Esophagus muscularis mucosa (tissue), 4 donors: ENCODE measurements at regions not wholly inside any gene's neighbourhood (a gene's known extent, or its start where the extent isn't known, plus 50 kb on each side); places are given as distances from the start of the nearest gene placed in this dataset.
"Not testable (repeated sequence)": the region's sequence is repeated elsewhere in the genome, so short reads cannot be mapped to it uniquely, and the experiment has no call there.

ENCODE experiments used
- DNase-seq: peaks from one replicate; pipeline ENCODE4 v3.0.0-alpha.2; 2017; ENCODE audit errors: extremely low spot score
- H3K27ac ChIP-seq, 4 donors: fragments of 200-600 bp; sonication (generic); replicated peaks in 1 of 4; 1 replicate in 3 of 4; 2 replicates in 1 of 4; pipeline ENCODE4 v1.5.1; 2016 to 2019; ENCODE audit warnings: mild to moderate bottlenecking in 1 of 4
- H3K27me3 ChIP-seq, 4 donors: fragments of 200-600 bp; sonication (generic); one replicate each; pipeline versions ENCODE4 v1.5.1 to v1.6.0; 2016 to 2019
- H3K36me3 ChIP-seq, 4 donors: fragments of 200-600 bp; sonication (generic); one replicate each; pipeline ENCODE4 v1.5.1; 2016 to 2019
- H3K4me1 ChIP-seq, 4 donors: fragments of 200-600 bp; sonication (generic); one replicate each; pipeline ENCODE4 v1.5.1; 2016 to 2019
- H3K4me3 ChIP-seq, 4 donors: fragments of 200-600 bp; sonication (generic); 1 replicate in 2 of 4; 2 replicates in 2 of 4; pipeline ENCODE4 v1.5.1; 2016 to 2019; ENCODE audit warnings: mild to moderate bottlenecking in 4 of 4, moderate library complexity in 1 of 4
- H3K9me3 ChIP-seq, 4 donors: fragments of 200-600 bp; sonication (generic); 1 replicate in 3 of 4; 2 replicates in 1 of 4; pipeline ENCODE4 v1.5.1; 2016 to 2019
- EP300 ChIP-seq: sonication (generic); formaldehyde crosslinking; IDR thresholded peaks from one replicate; pipeline ENCODE4 v1.6.1; 2017; ENCODE audit warnings: antibody characterized with exemption
- POLR2A ChIP-seq: fragments of 450-650 bp; IDR thresholded peaks from one replicate; pipeline ENCODE4 v1.6.1; 2017; ENCODE audit warnings: antibody characterized with exemption, moderate library complexity, mild to moderate bottlenecking, low read depth
- POLR2AphosphoS5 ChIP-seq, 2 donors: sonication (generic); formaldehyde crosslinking; IDR thresholded peaks; one replicate each; pipeline ENCODE4 v1.6.1; 2017; ENCODE audit warnings: antibody characterized with exemption in 2 of 2
- WGBS: methylation state at CpG from one replicate; pipeline ENCODE4 v1.1.5; 2018; 5-methylcytosine and 5-hydroxymethylcytosine counted together
- intact Hi-C: fragments of 100-400 bp; cut with DNase I; formaldehyde crosslinking; loops from one replicate; pipeline ENCODE4 v1.15.1; 2023
- TF ChIP-seq, protein P1 (sequence below), 3 experiments: fragments of 200-600 bp in 2 of 3; fragments of 450-650 bp in 1 of 3; sonication (generic) in 2 of 3; IDR thresholded peaks; one replicate each; pipeline ENCODE4 v1.5.1; 2017 to 2019; ENCODE audit warnings: antibody characterized with exemption in 3 of 3, mild to moderate bottlenecking in 2 of 3, moderate library complexity in 1 of 3

- Histone ChIP-seq H3K27ac (peak overlapping the region; percentile 84 to 86 (median 86)), H3K36me3 (no peaks in the 10 kb centered on the region), H3K4me3 (no peak overlapping the region), H3K9me3 (no peaks in the 10 kb centered on the region), H3K27me3 (no peaks in the 10 kb centered on the region), H3K4me1 (peaks cover 4 to 69% (median 58%) of the 10 kb centered on the region in 4 donors)
- 69% methylated on average over 2 of the region's 2 CpGs for WGBS
- intact Hi-C loops, result loop anchor here (5.0 kb wide), 1 partner anchor 100 kb away; the partner anchor contains the start of gene RGS2
- peak; percentile 78 to 97 for TF ChIP-seq POLR2AphosphoS5 (IDR thresholded peaks at IDR 0.05)
- no peak for TF ChIP-seq POLR2A
- TF ChIP-seq, protein P1, sequence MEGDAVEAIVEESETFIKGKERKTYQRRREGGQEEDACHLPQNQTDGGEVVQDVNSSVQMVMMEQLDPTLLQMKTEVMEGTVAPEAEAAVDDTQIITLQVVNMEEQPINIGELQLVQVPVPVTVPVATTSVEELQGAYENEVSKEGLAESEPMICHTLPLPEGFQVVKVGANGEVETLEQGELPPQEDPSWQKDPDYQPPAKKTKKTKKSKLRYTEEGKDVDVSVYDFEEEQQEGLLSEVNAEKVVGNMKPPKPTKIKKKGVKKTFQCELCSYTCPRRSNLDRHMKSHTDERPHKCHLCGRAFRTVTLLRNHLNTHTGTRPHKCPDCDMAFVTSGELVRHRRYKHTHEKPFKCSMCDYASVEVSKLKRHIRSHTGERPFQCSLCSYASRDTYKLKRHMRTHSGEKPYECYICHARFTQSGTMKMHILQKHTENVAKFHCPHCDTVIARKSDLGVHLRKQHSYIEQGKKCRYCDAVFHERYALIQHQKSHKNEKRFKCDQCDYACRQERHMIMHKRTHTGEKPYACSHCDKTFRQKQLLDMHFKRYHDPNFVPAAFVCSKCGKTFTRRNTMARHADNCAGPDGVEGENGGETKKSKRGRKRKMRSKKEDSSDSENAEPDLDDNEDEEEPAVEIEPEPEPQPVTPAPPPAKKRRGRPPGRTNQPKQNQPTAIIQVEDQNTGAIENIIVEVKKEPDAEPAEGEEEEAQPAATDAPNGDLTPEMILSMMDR (IDR thresholded peaks at IDR 0.05), result no peak
- peak; percentile 98 for TF ChIP-seq EP300
- DNase-seq, result no peak
Observed at GRCh38 chr1:192907545-192908243, 98.9 kb downstream of the RGS2 start.

- 94% methylated on average over 18 of the region's 18 CpGs for WGBS
- not testable (repeated sequence) for H3K27ac ChIP-seq, H3K27me3 ChIP-seq, H3K4me3 ChIP-seq, DNase-seq, H3K36me3 ChIP-seq, H3K9me3 ChIP-seq
- intact Hi-C loops, result loop anchor here (10.0 kb wide), 1 partner anchor 103 kb away; no protein-coding TSS in a partner anchor
- H3K4me1 ChIP-seq, result peaks cover 4 to 50% (median 40%) of the 10 kb centered on the region in 4 donors
Observed at GRCh38 chr1:192911896-192912656, 103.2 kb downstream of the RGS2 start.

DNA sequence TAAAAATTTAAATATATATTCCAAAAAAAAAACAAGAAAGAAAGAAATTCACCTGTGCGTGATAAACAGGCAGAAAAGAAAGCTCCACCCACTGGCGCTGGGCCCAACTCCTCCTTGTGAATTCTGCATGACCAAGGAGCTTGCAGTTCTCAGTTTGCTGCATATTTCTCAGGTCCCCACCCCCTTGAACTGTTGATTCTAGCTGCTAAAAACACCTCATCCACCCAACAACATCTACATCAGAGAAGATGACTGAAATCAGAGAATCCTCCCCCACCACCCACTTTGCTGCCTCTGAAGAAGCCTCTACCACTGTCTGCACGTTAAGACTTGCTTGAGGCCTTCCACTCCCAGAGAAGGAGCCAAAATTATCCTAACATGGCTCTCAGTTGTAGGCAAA, 104.8 kb downstream of the RGS2 start:
- peaks cover 4 to 43% (median 33%) of the 10 kb centered on the region in 4 donors for H3K4me1 ChIP-seq
- H3K27me3 ChIP-seq, result no peaks in the 10 kb centered on the region
- intact Hi-C loops, result loop anchor here (10.0 kb wide), 1 partner anchor 101 kb away; no protein-coding TSS in a partner anchor
- 70% methylated on average over 3 of the region's 3 CpGs for WGBS
- no peaks in the 10 kb centered on the region for H3K36me3 ChIP-seq
- no peak for DNase-seq
- no peaks in the 10 kb centered on the region for H3K9me3 ChIP-seq
- H3K27ac ChIP-seq, result peak overlapping the region; percentile 60 to 75 (median 72)
- TF ChIP-seq EP300 (no peak), POLR2AphosphoS5 (IDR thresholded peaks at IDR 0.05) (no peak)
- TF ChIP-seq, protein P1 (IDR thresholded peaks at IDR 0.05), result no peak
- H3K4me3 ChIP-seq, result no peak overlapping the region

DNA sequence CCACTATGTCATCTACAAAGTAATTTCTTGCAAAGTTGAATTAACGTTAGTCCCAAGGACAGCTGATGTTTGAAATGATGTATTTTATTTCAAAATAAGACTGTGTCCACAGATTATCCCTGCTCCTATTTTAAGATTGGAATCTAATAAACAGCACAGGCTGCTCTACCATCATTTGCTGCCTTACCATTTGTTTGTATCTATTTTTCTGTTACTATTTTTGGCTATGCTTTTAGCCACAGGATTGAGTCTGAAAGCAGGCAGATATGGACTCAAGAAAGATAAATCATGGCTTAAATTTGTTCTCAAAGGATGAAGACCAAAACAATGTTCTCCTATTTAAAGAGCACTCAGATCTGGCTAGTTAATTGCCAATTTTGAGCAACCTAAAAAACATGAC, 105.3 kb downstream of the RGS2 start:
- H3K36me3 ChIP-seq, result no peaks in the 10 kb centered on the region
- TF ChIP-seq POLR2A (no peak), POLR2AphosphoS5 (IDR thresholded peaks at IDR 0.05) (no peak), EP300 (no peak)
- TF ChIP-seq, protein P1 (IDR thresholded peaks at IDR 0.05), result no peak
- 38% methylated on average over 1 of the region's 1 CpG for WGBS
- H3K4me3 ChIP-seq, result no peak overlapping the region
- no peaks in the 10 kb centered on the region for H3K27me3 ChIP-seq
- H3K27ac ChIP-seq, result peak overlapping the region; percentile 60 to 75 (median 72)
- H3K9me3 ChIP-seq, result no peaks in the 10 kb centered on the region
- DNase-seq, result no peak
- intact Hi-C loops, result loop anchor here (10.0 kb wide), 1 partner anchor 101 kb away; no protein-coding TSS in a partner anchor
- peaks cover 4 to 43% (median 32%) of the 10 kb centered on the region in 4 donors for H3K4me1 ChIP-seq

GRCh38 chr1:192914696-192915095, 105.9 kb downstream of the RGS2 start:
- H3K27ac ChIP-seq, result peak overlapping the region; percentile 60 to 75 (median 72)
- no peaks in the 10 kb centered on the region for H3K27me3 ChIP-seq
- WGBS, result 93% methylated on average over 2 of the region's 2 CpGs
- H3K4me3 ChIP-seq, result no peak overlapping the region
- H3K9me3 ChIP-seq, result no peaks in the 10 kb centered on the region
- H3K36me3 ChIP-seq, result no peaks in the 10 kb centered on the region
- intact Hi-C loops, result loop anchor here (10.0 kb wide), 1 partner anchor 100 kb away; no protein-coding TSS in a partner anchor
- H3K4me1 ChIP-seq, result peaks cover 4 to 43% (median 34%) of the 10 kb centered on the region in 4 donors
- TF ChIP-seq POLR2AphosphoS5 (IDR thresholded peaks at IDR 0.05) (no peak), EP300 (no peak), POLR2A (no peak)
- TF ChIP-seq, protein P1 (IDR thresholded peaks at IDR 0.05), result no peak
- DNase-seq, result no peak
